Psoas muscle (tissue), 7 donors: ENCODE measurements at regions not wholly inside any gene's neighbourhood (a gene's known extent, or its start where the extent isn't known, plus 50 kb on each side); places are given as distances from the start of the nearest gene placed in this dataset.

ENCODE experiments used
- ATAC-seq, 4 donors: fragments of 200-7000 bp; cut with Tn5 transposase; one replicate each; pipeline ENCODE4 v1.9.1; 2020; ENCODE audit warnings: moderate library complexity in 3 of 4, mild to moderate bottlenecking in 2 of 4
- DNase-seq, 2 donors: peaks; one replicate each; pipeline ENCODE4 v3.0.0-alpha.2; 2020
- H3K27ac ChIP-seq: fragments of 200-600 bp; one replicate; pipeline ENCODE4 v1.8.0; 2022
- H3K27me3 ChIP-seq, 3 donors: fragments of 200-600 bp in 1 of 3; one replicate each; pipeline versions ENCODE4 v1.6.1 to v1.8.0; 2013 to 2022; ENCODE audit warnings: low read length in 2 of 3, mild to moderate bottlenecking in 2 of 3, moderate library complexity in 1 of 3; ENCODE audit not compliant: insufficient read depth in 3 of 3
- H3K36me3 ChIP-seq, 2 donors: fragments of 200-600 bp in 1 of 2; one replicate each; pipeline versions ENCODE4 v1.6.1 to v1.8.0; 2013 to 2022; ENCODE audit warnings: low read depth in 1 of 2, mild to moderate bottlenecking in 1 of 2, moderate library complexity in 1 of 2; ENCODE audit not compliant: insufficient read depth in 1 of 2
- H3K4me1 ChIP-seq: fragments of 200-600 bp; one replicate; pipeline ENCODE4 v1.8.0; 2022
- H3K4me3 ChIP-seq: fragments of 200-600 bp; one replicate; pipeline ENCODE4 v1.8.0; 2022; ENCODE audit warnings: mild to moderate bottlenecking
- H3K9me3 ChIP-seq: fragments of 200-600 bp; one replicate; pipeline ENCODE4 v1.8.0; 2022
- CTCF ChIP-seq: fragments of 200-600 bp; IDR thresholded peaks from one replicate; pipeline ENCODE4 v1.8.0; 2022; ENCODE audit warnings: antibody characterized with exemption
- WGBS, 3 donors: extraction: QIAGEN DNeasy Blood & Tissue Kit; methylation state at CpG; one replicate each; pipeline versions ENCODE4 v1.1.6 to v1.1.7; 2013; 5-methylcytosine and 5-hydroxymethylcytosine counted together
- intact Hi-C, 2 donors: fragments of 100-400 bp; cut with DNase I; formaldehyde crosslinking; loops; one replicate each; pipeline versions ENCODE4 v1.11.0 to v1.14.2; 2022
- donor health status: healthy with polysubstance abuse.
- donor health status: DM: no; HTN: no; CAD: no; lungs with moderate emphysema.
- donor health status: Bipolar disorder and iron deficiency.
- donor health status: healthy.
- donor health status: DM: yes; HTN: yes; CAD: no.
- donor health status: DM: no; HTN: no; CAD: no.
- donor health status: DM: yes; HTN: yes; CAD: no.

- no peaks in the 10 kb centered on the region for H3K27me3 ChIP-seq
- ATAC-seq: no peak
- no peaks in the 10 kb centered on the region for H3K36me3 ChIP-seq
- H3K27ac ChIP-seq: no peak overlapping the region
- no peaks in the 10 kb centered on the region for H3K9me3 ChIP-seq
- 52 to 71% (median 64%) methylated on average over 1 of the region's 1 CpG for WGBS, 3 donors
- no peak for DNase-seq
- H3K4me1 ChIP-seq: no peaks in the 10 kb centered on the region
- H3K4me3 ChIP-seq: no peak overlapping the region
- intact Hi-C loops: no loop called here
- TF ChIP-seq CTCF: no peak
These were observed 92.2 kb upstream of the DSEL start for GRCh38 chr18:67608615-67609273.

GRCh38 chr18:67608191-67608590 lies 91.7 kb upstream of the DSEL start:
- no peaks in the 10 kb centered on the region for H3K27me3 ChIP-seq
- H3K27ac ChIP-seq: no peak overlapping the region
- H3K36me3 ChIP-seq: no peaks in the 10 kb centered on the region
- no peaks in the 10 kb centered on the region for H3K9me3 ChIP-seq
- no peak for TF ChIP-seq CTCF
- no peak for DNase-seq
- no peaks in the 10 kb centered on the region for H3K4me1 ChIP-seq
- intact Hi-C loops: no loop called here
- H3K4me3 ChIP-seq: no peak overlapping the region
- no peak for ATAC-seq

- intact Hi-C loops: no loop called here
- Histone ChIP-seq H3K4me3 (peak overlapping the region; percentile 23), H3K36me3 (no peaks in the 10 kb centered on the region), H3K4me1 (peaks cover 7% of the 10 kb centered on the region), H3K27ac (peak overlapping the region; percentile 51), H3K27me3 (no peaks in the 10 kb centered on the region), H3K9me3 (no peaks in the 10 kb centered on the region)
- DNase-seq (no peak), ATAC-seq (peak; percentile 61 to 95 (median 84))
- TF ChIP-seq CTCF: no peak
- 30 to 40% (median 32%) methylated on average over 7 of the region's 7 CpGs for WGBS, 3 donors
These were observed 84.0 kb upstream of the DSEL start for GRCh38 chr18:67600181-67601180.

- Histone ChIP-seq H3K27me3 (no peaks in the 10 kb centered on the region), H3K4me3 (no peak overlapping the region), H3K9me3 (no peaks in the 10 kb centered on the region), H3K36me3 (no peaks in the 10 kb centered on the region), H3K27ac (no peak overlapping the region), H3K4me1 (peaks cover 7% of the 10 kb centered on the region)
- ATAC-seq (peak in 1 of 4 donors; percentile 50), DNase-seq (no peak)
- intact Hi-C loops: no loop called here
- no peak for TF ChIP-seq CTCF
- WGBS, 3 donors: 35 to 44% (median 41%) methylated on average over 2 of the region's 2 CpGs
These were observed 82.8 kb upstream of the DSEL start for GRCh38 chr18:67599277-67599676.
